GM12891 (cell line): ENCODE measurements at regions not wholly inside any gene's neighbourhood (a gene's known extent, or its start where the extent isn't known, plus 50 kb on each side); places are given as distances from the start of the nearest gene placed in this dataset.

Experiments used
- PAX5 ChIP-seq: IDR thresholded peaks from 2 replicates; pipeline ENCODE4 v1.6.1; 2011; ENCODE audit warnings: low read length, moderate library complexity, mild to moderate bottlenecking; ENCODE audit not compliant: insufficient read depth, severe bottlenecking
- POLR2A ChIP-seq: IDR thresholded peaks from 2 replicates; pipeline ENCODE4 v1.6.1; 2011; ENCODE audit warnings: low read depth, low read length, control low read depth
- POLR2AphosphoS5 ChIP-seq: IDR thresholded peaks from 2 replicates; pipeline ENCODE4 v1.6.1; 2011; ENCODE audit warnings: low read depth, low read length, control low read depth
- TAF1 ChIP-seq: IDR thresholded peaks from 2 replicates; pipeline ENCODE4 v1.6.1; 2011; ENCODE audit warnings: low read depth, low read length, control low read depth

DNA sequence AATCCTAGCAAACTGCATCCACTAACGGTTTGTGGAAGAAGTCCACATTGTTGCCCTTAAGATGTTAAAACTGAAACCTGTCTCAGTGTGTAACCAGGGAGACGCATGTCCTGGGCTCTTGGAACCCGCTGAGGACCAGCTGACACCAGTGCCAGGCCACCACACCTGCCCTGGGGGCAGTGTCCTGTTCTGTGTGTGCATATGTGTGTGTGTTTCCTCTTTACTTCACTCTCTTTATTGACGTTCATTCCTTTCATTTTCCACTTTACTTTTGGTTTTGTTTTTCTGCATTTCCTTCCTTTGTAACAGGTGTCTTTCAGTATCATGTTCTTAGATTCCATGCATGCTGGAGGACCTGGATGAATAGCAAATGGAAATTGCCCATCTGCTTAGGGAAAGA, 83.8 kb downstream of the TEX36 start:
- no peak for TF ChIP-seq POLR2AphosphoS5
- TF ChIP-seq TAF1 = no peak
- TF ChIP-seq POLR2A = no peak
- no peak for TF ChIP-seq PAX5
